Hepatocyte (in vitro differentiated cells): ENCODE measurements at regions not wholly inside any gene's neighbourhood (a gene's known extent, or its start where the extent isn't known, plus 50 kb on each side); places are given as distances from the start of the nearest gene placed in this dataset.

ENCODE experiments used
- DNase-seq: peaks from one replicate; pipeline ENCODE4 v3.0.0-alpha.2; 2016; ENCODE audit warnings: low spot score
- H2AFZ ChIP-seq: fragments of 200-600 bp; sonication (generic); 2 replicates; pipeline ENCODE4 v1.6.0; 2016; ENCODE audit warnings: antibody characterized with exemption, mild to moderate bottlenecking
- H3K27ac ChIP-seq: fragments of 200-600 bp; sonication (generic); 2 replicates; pipeline ENCODE4 v1.5.1; 2016; ENCODE audit warnings: mild to moderate bottlenecking
- H3K27me3 ChIP-seq: fragments of 200-600 bp; sonication (generic); 2 replicates; pipeline ENCODE4 v1.6.1; 2016
- H3K36me3 ChIP-seq: fragments of 200-600 bp; sonication (generic); replicated peaks from 2 replicates; pipeline ENCODE4 v1.5.1; 2016; ENCODE audit warnings: low read depth; ENCODE audit not compliant: insufficient read depth
- H3K4me1 ChIP-seq: fragments of 200-600 bp; sonication (generic); 2 replicates; pipeline ENCODE4 v1.5.1; 2016; ENCODE audit warnings: mild to moderate bottlenecking, moderate library complexity; ENCODE audit not compliant: insufficient read depth
- H3K4me2 ChIP-seq: fragments of 200-600 bp; sonication (generic); 2 replicates; pipeline ENCODE4 v1.6.0; 2016
- H3K4me3 ChIP-seq: fragments of 200-600 bp; sonication (generic); 2 replicates; pipeline ENCODE4 v1.5.1; 2016; ENCODE audit warnings: mild to moderate bottlenecking
- H3K79me2 ChIP-seq: fragments of 200-600 bp; sonication (generic); 2 replicates; pipeline ENCODE4 v1.6.0; 2017; ENCODE audit warnings: mild to moderate bottlenecking
- H3K9me2 ChIP-seq: fragments of 200-600 bp; sonication (generic); replicated peaks from 2 replicates; pipeline ENCODE4 v1.6.0; 2017; ENCODE audit warnings: mild to moderate bottlenecking; ENCODE audit not compliant: insufficient read depth
- H3K9me3 ChIP-seq: fragments of 200-600 bp; sonication (generic); 2 replicates; pipeline ENCODE4 v1.5.1; 2016; ENCODE audit warnings: low read depth, mild to moderate bottlenecking
- H4K20me1 ChIP-seq: fragments of 200-600 bp; sonication (generic); 2 replicates; pipeline ENCODE4 v1.6.0; 2016; ENCODE audit warnings: mild to moderate bottlenecking; ENCODE audit not compliant: insufficient read depth, poor library complexity, severe bottlenecking
- EZH2 ChIP-seq: fragments of 200-600 bp; sonication (generic); IDR thresholded peaks from 2 replicates; pipeline ENCODE4 v1.6.1; 2016; ENCODE audit warnings: antibody characterized with exemption, mild to moderate bottlenecking, borderline replicate concordance
- EZH2phosphoT487 ChIP-seq: fragments of 200-600 bp; sonication (generic); IDR thresholded peaks from one replicate; pipeline ENCODE4 v1.6.1; 2018; ENCODE audit warnings: antibody characterized with exemption, mild to moderate bottlenecking, low read depth, moderate library complexity; ENCODE audit not compliant: unreplicated experiment, severe bottlenecking
- WGBS: methylation state at CpG from one replicate; pipeline ENCODE4 v1.1.6; 2016; ENCODE audit warnings: low lambda C conversion rate; ENCODE audit errors: missing lambda C conversion rate; 5-methylcytosine and 5-hydroxymethylcytosine counted together
- TF ChIP-seq, protein P1 (sequence below): fragments of 200-600 bp; sonication (generic); IDR thresholded peaks from 2 replicates; pipeline ENCODE4 v1.5.1; 2016; ENCODE audit warnings: antibody characterized with exemption, mild to moderate bottlenecking; ENCODE audit not compliant: poor library complexity

GRCh38 chr6:11323666-11324452 is 91.4 kb upstream of the NEDD9 start:
- H3K27me3 ChIP-seq: no peaks in the 10 kb centered on the region
- DNase-seq: peak; percentile 33
- H3K9me2 ChIP-seq: no peaks in the 10 kb centered on the region
- no peaks in the 10 kb centered on the region for H3K79me2 ChIP-seq
- H3K27ac ChIP-seq: peak overlapping the region; percentile 67
- no peaks in the 10 kb centered on the region for H4K20me1 ChIP-seq
- no peak overlapping the region for H3K4me3 ChIP-seq
- H3K36me3 ChIP-seq: no peaks in the 10 kb centered on the region
- 85% methylated on average over 16 of the region's 16 CpGs for WGBS
- no peak overlapping the region for H3K4me2 ChIP-seq
- TF ChIP-seq EZH2 (no peak), EZH2phosphoT487 (no peak)
- TF ChIP-seq, protein P1, sequence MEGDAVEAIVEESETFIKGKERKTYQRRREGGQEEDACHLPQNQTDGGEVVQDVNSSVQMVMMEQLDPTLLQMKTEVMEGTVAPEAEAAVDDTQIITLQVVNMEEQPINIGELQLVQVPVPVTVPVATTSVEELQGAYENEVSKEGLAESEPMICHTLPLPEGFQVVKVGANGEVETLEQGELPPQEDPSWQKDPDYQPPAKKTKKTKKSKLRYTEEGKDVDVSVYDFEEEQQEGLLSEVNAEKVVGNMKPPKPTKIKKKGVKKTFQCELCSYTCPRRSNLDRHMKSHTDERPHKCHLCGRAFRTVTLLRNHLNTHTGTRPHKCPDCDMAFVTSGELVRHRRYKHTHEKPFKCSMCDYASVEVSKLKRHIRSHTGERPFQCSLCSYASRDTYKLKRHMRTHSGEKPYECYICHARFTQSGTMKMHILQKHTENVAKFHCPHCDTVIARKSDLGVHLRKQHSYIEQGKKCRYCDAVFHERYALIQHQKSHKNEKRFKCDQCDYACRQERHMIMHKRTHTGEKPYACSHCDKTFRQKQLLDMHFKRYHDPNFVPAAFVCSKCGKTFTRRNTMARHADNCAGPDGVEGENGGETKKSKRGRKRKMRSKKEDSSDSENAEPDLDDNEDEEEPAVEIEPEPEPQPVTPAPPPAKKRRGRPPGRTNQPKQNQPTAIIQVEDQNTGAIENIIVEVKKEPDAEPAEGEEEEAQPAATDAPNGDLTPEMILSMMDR: no peak
- peaks cover 31% of the 10 kb centered on the region for H3K4me1 ChIP-seq
- H2AFZ ChIP-seq: no peak overlapping the region
- no peaks in the 10 kb centered on the region for H3K9me3 ChIP-seq

- Histone ChIP-seq H4K20me1 (no peaks in the 10 kb centered on the region), H3K9me3 (no peaks in the 10 kb centered on the region), H3K4me2 (no peak overlapping the region), H3K27me3 (no peaks in the 10 kb centered on the region), H3K4me3 (no peak overlapping the region), H3K9me2 (no peaks in the 10 kb centered on the region), H2AFZ (no peak overlapping the region), H3K27ac (no peak overlapping the region), H3K4me1 (peaks cover 34% of the 10 kb centered on the region), H3K36me3 (no peaks in the 10 kb centered on the region), H3K79me2 (no peaks in the 10 kb centered on the region)
- TF ChIP-seq, protein P1: no peak
- TF ChIP-seq EZH2phosphoT487: no peak
- 85% methylated on average over 8 of the region's 8 CpGs for WGBS
- no peak for DNase-seq
Measured at GRCh38 chr6:11322252-11322885, 89.9 kb upstream of the NEDD9 start.

DNA sequence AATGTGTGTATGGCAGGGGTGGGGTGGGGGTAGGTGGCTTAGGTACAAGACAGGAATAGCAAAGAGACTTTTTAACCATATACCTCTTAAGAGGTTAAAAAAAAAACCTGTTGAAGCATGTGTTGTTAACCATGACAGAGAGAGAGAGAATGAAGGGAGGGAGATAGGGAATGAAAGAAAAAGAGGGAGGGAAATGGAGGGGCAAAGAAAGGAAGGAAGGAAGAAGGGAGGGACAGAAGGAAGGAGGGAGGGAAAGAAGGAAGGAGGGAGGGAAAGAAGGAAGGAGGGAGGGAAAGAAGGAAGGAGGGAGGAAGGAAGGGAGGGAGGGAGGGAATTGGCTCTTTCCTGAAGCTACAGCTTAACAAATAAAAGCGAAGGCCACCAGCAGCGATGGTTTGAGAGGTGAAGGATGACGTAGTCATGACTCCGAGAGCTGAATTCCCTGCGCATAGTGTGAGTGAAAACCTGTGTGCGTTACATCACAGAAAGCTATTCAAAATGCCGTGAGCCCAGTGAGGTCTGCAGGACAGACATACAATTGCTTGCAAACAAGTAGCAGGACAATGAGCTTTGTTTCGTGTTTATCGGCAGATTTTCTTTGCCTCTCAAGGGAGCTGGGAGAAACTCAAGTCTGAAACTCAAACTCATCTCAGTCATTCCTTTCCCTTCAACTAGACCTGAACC is 88.6 kb upstream of the NEDD9 start:
- H3K9me3 ChIP-seq: no peaks in the 10 kb centered on the region
- TF ChIP-seq EZH2phosphoT487: no peak
- no peak for TF ChIP-seq EZH2
- TF ChIP-seq, protein P1: no peak
- 73% methylated on average over 7 of the region's 9 CpGs for WGBS
- H3K9me2 ChIP-seq: no peaks in the 10 kb centered on the region
- DNase-seq: no peak
- H3K79me2 ChIP-seq: no peaks in the 10 kb centered on the region
- H4K20me1 ChIP-seq: no peaks in the 10 kb centered on the region
- no peaks in the 10 kb centered on the region for H3K36me3 ChIP-seq
- peaks cover 41% of the 10 kb centered on the region for H3K4me1 ChIP-seq
- H3K27ac ChIP-seq: no peak overlapping the region
- no peak overlapping the region for H3K4me2 ChIP-seq
- H3K27me3 ChIP-seq: no peaks in the 10 kb centered on the region
- H2AFZ ChIP-seq: no peak overlapping the region
- H3K4me3 ChIP-seq: no peak overlapping the region
